GM10847 (cell line): ENCODE measurements at regions not wholly inside any gene's neighbourhood (a gene's known extent, or its start where the extent isn't known, plus 50 kb on each side); places are given as distances from the start of the nearest gene placed in this dataset.

Experiments
- POLR2A ChIP-seq: IDR thresholded peaks from 2 replicates; pipeline ENCODE4 v1.6.1; 2011; ENCODE audit not compliant: insufficient read length; ENCODE audit errors: extremely low read depth

GRCh38 chr14:71815110-71815509 is 117.1 kb upstream of the RGS6 start:
- no peak for TF ChIP-seq POLR2A

GRCh38 chr14:71824816-71825215 is 107.4 kb upstream of the RGS6 start:
- no peak for TF ChIP-seq POLR2A

GRCh38 chr14:71833476-71833875 is 98.8 kb upstream of the RGS6 start:
- TF ChIP-seq POLR2A = no peak

GRCh38 chr14:71834284-71835204 is 97.7 kb upstream of the RGS6 start:
- TF ChIP-seq POLR2A = no peak

- no peak for TF ChIP-seq POLR2A
Observed at GRCh38 chr14:71852181-71852580, 80.0 kb upstream of the RGS6 start.

GRCh38 chr14:71855399-71856036 is 76.7 kb upstream of the RGS6 start:
- TF ChIP-seq POLR2A = no peak

- TF ChIP-seq POLR2A = no peak
Observed at GRCh38 chr14:71856199-71856919, 75.9 kb upstream of the RGS6 start.

GRCh38 chr14:71863049-71863448 is 69.2 kb upstream of the RGS6 start:
- TF ChIP-seq POLR2A = no peak

GRCh38 chr14:71863766-71864165 is 68.5 kb upstream of the RGS6 start:
- no peak for TF ChIP-seq POLR2A
